HG03060 (cell line): ENCODE measurements at regions not wholly inside any gene's neighbourhood (a gene's known extent, or its start where the extent isn't known, plus 50 kb on each side); places are given as distances from the start of the nearest gene placed in this dataset.

ENCODE experiments used
- ATAC-seq: cut with Tn5 transposase; IDR thresholded peaks from one replicate; pipeline ENCODE4 v1.9.1; 2021; ENCODE audit warnings: low read depth, moderate number of reproducible peaks; ENCODE audit not compliant: unreplicated experiment

DNA sequence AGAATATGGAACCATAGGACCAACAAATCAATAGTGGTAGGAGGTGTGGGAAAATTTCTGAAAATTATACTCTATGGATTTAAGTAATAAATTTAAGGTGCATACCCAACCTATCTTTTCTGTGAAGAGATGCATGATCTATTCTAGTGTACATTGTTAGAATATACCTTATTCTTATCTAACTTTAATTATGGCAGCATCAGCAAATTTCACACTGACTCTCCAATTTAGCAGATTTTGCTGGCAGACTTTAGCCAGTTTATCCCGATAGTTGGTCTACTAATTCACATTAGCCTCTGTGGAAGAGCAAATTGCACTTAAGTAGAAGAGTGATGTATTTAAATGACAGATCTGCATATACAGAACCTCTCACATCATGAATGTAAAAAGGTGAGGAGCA, 400.0 kb downstream of the PLA2G4A start:
- no peak for ATAC-seq

DNA sequence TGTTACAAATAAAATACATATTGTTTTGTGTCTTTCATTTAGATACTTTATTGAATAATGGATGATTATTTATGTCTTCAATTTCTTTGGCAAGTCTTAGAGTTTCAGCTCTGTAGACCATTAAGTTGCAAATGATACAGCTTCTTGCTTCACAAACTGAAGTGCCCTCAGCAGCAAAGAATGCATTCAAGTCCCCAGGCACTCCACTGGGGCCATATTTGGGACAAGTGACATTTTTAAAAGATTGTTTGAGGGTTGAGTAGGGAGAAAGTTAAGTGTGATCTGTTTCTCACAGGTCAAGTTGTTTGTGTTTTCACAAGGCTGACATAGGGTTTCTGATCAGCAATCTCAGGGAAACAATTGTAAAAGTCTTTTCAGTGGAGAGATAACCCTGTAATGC, 400.7 kb downstream of the PLA2G4A start:
- ATAC-seq: no peak

DNA sequence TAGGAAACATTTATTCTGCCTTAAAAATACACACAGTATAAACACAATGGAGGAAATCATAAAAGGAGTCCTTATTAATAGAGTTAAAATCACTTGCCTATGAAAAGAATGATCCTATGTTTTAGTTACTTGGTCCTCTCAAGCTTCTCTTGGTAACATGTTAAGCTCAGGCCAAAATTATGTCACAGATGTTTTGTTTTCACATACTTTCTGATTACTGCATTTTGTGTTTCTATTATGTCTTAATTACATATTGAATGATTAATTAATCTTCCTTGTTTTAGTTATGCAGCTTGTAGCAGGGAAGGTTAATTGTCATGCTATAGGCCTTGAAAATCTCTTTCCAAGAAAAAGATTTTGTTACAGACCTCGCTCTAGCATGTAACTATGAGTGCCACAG, 406.0 kb downstream of the PLA2G4A start:
- ATAC-seq: no peak

DNA sequence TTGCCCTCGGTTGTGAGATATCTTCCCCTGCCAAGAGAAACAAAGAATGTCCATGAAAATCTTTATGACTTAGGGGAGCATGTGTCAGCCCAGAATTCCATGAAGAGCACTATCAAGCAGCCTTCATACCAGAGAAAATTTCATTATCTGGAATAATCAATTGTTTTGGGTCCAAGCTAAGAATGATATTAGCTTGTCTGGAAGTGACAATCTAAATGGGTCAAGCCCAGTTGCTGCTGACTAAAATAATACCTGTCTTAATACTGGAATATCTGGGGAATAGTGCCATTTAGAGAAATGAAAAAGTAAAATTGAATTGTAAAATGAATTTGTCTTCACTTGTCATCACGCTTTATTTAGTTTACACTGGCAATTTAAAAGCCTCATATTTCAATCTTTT, 407.4 kb downstream of the PLA2G4A start:
- ATAC-seq: no peak

DNA sequence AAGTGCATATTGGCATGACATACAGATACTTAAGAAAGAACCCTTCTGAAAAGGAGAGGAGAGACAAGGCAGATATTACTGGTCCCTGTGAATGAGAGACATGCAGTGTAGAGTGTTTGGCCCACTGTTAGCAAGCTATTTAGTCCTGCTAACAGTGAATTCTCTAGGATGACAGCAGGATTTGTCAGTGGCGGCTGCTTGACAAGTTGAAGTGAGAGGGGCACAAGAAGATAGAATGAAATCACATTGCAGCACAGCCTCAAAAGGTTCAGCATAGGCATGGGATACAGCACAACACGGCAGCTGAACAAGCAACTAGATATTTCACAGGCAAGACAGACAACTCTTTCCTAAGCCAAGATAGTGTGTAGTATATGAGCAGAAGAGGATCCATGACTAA, 407.9 kb downstream of the PLA2G4A start:
- ATAC-seq: no peak

DNA sequence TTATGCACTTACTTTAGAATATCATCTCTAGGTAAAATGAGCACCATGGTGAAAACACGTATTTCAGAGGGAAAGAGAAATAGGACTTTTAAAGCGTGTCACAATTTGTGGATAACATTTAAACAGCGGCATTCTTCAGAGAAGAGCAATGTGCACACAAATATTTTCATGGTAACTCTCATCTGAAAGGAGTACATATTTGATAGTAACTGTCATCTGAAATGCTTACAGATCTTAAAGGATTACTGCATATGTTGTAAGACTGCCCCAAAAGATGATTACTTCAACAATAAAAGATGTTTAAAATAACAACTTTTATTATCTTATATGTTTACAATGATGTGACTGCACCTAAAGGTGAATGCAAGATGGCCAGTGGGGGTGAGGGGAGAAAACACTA, 408.8 kb downstream of the PLA2G4A start:
- ATAC-seq: no peak

DNA sequence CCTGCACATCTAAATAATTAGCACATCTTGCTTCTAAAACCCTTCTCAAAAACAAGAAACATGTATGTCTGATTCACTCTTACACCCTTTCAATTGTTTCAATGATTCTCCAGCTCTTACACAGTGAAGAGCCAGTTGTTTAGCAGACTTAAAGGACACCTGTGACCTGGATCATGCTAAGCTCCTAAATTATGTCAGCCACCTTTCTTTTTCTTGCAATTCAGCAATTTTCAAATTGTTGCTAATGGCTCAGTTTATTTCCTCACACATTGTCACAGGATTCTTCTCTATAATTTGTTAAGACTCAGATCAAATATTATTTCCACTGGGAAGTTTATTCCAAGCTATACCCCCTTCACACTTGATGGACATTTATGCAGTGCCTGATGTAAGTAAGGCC, 413.2 kb downstream of the PLA2G4A start:
- ATAC-seq: no peak

DNA sequence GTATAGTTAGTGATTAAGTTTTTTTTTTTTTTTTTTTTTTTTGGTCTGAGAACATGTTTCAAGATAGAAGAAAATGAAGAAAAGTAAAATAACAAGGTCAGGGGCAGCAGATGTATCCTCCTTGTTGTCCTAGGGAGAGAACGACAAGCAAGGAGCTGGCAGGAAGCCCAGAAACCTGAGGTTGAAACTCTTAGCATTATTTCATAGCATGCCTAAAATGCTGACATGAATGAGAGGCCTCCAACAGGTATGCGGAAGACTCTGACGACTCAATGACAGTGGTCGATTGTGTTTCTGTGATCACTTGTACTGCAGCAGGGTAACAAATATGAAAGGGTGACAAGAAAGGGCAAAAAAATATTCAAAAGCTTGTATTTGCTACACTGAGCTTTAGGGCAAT, 415.9 kb downstream of the PLA2G4A start:
- no peak for ATAC-seq

DNA sequence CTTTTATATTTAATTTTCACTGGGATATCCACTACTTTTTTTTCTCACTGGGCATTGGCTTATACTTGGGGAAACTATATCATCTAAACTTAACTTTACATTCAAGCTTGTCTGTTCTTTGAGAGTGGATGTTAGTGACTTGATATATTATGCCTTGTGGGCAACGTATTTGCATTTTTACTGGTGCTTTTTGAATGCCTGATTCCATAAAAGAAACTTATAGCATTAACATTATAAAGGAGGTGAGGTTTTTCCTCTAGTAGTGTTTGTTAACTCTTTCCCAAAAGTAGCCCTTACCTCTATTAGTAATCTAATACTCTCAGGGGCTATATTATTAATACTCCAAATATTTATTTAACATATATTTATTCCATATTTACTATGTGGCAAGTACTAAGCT, 416.5 kb downstream of the PLA2G4A start:
- ATAC-seq: no peak

DNA sequence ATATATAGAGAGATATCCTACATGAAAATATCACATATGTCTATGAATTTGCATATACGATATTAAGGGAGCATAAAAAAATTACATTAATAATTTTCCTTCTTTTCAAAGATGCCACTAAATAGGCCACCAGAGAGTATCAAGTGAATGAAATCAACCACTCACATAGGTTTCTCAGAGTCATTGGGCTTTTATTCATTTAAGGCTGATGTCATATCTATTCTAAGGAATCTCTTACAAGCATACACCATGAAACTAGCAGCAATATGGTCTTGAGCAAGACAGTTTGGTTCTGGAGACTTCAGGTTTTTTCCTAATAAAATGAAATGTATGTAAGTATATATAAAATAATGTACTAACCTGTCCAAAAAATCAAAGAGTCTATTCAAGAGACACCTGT, 420.4 kb downstream of the PLA2G4A start:
- ATAC-seq: no peak

DNA sequence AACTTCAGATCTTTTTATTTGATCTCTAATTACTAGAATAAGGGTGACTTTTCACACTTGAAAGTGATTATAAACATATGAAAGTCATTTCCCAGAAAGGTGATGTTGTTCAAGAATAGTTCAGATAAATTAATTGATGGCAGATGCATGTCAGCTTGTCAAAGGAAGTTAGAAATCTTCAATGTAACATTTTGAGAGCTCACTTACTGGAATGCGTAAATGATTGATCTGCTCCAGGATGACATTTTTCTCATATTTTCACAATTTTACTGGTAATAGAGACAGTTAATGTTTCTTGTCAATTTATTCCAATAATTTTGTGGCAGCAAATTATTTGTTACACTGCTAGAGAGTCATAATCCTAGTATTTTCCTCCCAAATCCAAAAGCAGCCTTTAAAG, 424.2 kb downstream of the PLA2G4A start:
- ATAC-seq: no peak

DNA sequence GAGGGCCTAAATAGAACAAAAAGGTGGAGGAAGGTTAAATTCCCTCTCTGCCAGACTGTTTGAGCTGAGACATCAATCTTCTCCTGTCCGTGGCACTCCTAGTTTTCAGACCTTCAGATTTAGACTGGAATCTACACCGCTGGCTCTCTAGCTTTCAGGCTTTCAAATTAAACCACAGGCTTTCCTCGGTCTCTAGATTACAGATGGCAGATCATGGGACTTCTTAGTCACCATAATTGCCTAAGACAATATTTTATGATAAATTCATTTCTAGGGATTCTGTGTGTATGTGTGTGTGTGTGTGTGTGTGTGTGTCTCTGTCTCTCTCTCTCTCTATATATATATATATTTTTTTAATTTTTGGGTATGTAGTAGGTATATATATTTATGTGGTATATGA, 428.7 kb downstream of the PLA2G4A start:
- no peak for ATAC-seq

DNA sequence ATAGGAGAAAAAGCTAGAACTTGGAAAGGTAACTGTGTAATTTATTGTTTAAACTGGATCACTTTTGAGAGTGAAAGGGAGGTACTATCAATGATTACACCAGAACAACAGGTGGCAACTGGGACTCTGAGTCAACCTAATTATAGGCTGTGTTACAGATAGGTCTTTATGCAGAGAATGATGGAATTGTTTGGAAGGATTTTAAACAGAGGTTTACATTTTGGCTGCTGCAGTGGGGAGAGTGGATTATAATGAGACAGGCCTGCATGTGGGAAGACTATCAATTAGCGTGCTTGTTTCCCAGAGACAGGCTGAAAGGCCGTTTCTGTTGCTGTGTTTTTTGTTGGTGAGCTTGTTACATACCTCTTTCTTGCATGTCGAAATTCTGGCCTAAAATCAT, 432.9 kb downstream of the PLA2G4A start:
- ATAC-seq: no peak

DNA sequence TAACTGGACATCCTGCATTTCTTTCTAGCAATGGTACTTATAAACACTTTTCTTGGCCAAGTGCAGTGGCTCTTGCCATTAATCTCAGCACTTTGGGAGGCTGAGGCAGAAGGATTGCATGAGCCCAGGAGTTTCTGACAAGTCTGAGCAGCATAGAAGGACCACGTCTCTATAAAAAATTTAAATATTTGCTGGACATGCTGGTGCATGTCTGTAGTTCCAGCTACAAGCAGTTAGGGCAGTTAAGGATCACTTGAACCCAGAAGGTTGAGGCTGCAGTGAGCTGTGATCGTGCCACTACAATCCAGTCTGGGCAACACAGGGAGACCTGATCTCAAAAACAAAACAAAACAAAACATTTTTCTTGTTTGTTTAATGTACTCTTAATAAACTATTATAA, 434.0 kb downstream of the PLA2G4A start:
- ATAC-seq: no peak

DNA sequence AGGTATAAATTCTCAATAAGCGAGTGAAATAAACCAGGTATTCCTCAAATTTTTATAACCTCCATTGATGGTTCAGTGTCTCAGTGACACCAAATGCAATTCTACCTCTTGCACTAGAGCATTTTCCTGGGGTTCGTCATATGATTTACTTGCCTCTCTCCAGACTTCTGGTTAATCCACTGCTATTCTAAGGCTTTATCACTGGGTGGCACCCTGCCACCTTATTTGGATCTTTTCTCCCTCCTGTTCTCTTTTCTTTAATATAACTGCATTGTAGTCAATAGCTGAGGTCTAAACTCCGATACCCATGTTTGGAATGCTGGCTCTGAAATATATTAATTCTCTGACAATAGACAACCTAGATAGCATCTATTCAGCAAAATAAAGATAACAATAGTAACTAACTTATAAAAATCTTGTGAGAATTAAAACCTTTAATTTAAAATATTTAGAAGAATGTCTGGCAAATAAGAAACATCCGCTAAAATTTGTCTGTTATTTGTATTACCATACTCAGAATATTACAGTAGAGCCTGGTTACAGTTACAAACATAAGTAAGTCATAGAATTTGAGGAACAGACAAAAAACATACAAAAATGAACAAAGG, 436.4 kb downstream of the PLA2G4A start:
- ATAC-seq: no peak

DNA sequence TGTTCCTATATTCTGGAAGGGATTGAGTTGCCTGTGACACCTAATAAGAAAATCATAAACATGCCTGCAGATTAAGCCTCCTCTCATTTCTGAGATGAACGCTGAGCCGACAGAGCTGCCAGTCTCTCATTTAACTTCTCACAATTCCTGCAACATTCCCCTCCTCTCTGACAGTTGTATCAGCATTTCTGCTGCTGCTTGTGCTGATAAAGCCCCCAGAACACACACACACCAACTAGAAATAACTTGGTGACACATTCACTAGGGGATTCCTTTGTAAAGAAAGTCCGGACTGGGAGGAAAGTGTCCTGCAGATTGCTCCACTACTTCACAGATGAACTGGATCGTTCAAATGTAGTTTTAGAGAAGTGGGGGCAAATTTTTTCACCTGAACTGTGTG, 437.3 kb downstream of the PLA2G4A start:
- ATAC-seq: no peak

DNA sequence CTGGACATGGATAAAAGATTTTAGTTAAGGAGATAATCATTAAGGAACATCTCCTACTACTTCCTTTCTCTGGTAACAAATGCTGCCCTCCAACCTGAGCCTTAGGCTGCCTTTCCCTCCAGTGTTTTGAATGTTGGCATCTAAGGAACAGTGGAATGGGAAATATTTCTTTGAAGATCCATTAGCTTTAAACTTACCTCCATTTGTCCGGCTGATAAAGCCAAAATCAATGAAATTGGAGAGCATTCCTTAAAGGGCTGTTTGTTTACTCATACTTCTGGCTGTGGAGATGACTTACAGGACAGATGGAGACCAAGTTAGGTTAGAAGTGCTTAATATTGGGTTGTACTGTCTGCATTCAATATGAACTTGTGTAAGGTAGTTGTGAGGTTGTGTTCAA, 439.1 kb downstream of the PLA2G4A start:
- no peak for ATAC-seq

DNA sequence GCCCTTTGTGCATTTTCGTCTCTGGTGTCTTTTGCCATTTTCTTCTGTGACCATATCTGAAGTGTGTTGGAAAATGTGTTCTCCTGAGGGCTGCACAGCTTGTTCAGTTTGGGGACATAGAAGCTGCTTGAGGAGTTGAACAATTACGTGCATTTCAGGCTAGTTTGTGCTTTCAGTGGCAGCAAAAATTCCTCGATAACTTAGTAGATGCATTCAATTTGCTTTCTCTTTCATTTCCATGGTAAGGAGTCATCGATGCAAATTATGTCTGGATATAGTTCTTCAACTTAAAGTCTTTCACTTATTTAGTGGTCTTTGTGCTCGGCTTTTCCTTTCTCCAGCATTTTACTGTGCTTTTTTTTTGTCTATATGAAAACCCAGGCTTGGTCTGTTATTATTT, 441.5 kb downstream of the PLA2G4A start:
- ATAC-seq: no peak

DNA sequence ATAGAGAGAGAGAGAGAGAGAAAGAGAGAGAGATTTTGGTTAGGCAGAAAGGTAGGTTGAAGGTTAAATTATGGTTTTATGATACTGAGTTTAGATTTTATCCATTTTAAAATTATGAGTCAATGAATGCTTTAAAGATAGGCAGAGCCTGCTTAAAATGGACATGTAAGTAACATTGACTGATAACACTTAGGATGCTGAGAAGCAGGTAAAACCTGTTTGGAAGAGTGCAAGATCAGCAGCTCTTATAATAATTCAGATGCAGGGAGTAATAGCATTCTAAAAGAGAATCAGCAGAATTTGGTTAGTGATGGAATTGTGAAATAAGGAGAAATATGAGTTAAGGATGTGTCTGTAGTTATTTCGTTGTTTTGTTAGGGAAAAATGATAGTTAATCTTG, 446.6 kb downstream of the PLA2G4A start:
- no peak for ATAC-seq

DNA sequence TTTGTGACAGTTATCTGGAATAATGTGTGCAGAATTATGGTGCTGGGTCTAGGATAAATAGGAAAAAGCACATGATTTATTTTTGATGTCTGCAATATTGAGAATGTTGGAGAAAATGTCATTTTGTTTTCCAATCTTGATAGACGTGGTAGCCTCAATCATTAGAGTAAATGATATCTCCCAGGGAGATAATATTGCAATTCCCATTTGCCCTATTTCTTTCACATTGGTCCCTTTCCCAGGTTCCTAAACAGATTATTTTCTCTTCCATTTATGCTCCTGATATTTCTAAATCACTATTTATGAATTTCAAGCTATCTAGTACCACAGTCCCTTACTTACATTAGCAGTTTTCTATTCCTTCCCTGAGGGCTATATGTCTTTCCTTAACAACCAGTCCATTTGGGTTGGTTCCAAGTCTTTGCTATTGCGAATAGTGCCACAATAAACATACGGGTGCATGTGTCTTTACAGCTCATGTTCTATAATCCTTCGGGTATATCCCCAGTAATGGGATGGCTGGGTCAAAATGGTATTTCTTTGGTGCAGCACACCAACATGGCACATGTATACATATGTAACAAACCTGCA, 447.3 kb downstream of the PLA2G4A start:
- no peak for ATAC-seq

DNA sequence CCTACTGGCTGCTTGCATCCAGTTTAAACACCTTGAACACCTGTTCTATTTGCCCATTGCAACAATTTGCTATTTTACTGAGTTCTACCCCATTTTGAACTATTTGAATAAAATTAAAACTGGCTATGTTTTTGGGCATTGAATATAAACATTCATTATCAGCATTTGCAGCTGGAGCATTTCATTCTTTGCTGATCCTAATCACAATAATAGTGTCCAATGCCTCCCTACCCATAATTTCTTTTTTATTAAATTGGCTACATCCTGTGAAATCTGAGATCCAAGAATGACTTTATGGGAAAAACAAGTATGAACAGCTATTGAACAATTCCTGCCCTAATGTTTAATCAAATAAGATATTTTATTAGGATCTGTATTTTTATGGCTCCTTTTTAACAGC, 447.9 kb downstream of the PLA2G4A start:
- ATAC-seq: no peak

DNA sequence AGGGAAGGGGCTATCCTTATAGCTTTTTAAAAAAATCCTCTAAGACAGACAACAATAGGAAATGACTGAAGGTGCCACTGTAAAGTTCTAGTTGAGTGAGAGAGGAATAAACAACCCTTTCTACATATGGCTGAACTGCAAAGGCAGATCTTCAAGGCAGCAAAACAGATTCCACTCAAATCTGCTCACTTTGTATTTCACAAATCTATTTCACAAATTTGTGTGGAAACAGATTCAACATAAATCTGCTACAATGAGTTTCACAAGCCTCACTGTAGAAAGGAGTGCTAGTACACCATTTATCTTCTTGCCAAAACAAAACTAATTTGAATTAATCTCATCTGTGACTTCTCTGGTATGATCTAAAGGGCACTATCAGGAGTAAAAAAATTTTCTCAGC, 451.3 kb downstream of the PLA2G4A start:
- ATAC-seq: no peak

DNA sequence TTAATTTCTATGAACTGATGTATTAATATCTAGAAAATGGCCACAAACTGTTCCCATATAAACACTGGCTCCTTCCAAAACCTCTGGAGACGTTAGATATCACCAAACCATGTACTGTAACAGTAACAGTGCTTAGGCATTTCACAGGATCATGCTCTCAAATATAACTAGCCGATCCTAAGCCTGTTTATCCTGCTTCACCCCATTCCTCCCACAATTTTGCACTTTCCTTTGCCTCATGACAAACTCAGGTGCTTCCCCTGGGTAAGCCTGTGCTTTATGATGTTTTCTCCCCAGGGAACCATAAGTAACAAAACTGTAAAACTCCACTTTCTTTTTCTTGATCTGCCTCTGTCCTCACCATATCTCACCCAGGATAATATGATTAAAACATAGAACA, 452.3 kb downstream of the PLA2G4A start:
- ATAC-seq: no peak
